HUES48 (cell line): ENCODE measurements at regions not wholly inside any gene's neighbourhood (a gene's known extent, or its start where the extent isn't known, plus 50 kb on each side); places are given as distances from the start of the nearest gene placed in this dataset.
A peak's percentile ranks its signal among the peaks of the same experiment; 100 is the strongest.
"Not testable (repeated sequence)": the region's sequence is repeated elsewhere in the genome, so short reads cannot be mapped to it uniquely, and the experiment has no call there.

Source experiments
- H3K27ac ChIP-seq: one replicate; pipeline ENCODE4 v1.7.0; 2013; ENCODE audit warnings: low read depth, low read length, inconsistent platforms
- H3K27me3 ChIP-seq: 2 replicates; pipeline ENCODE4 v1.6.1; 2013; ENCODE audit warnings: mild to moderate bottlenecking, low read length; ENCODE audit not compliant: control insufficient read depth, insufficient read depth
- H3K36me3 ChIP-seq: 2 replicates; pipeline ENCODE4 v1.6.1; 2013; ENCODE audit warnings: low read length; ENCODE audit not compliant: control insufficient read depth, insufficient read depth
- H3K4me1 ChIP-seq: 2 replicates; pipeline ENCODE4 v1.6.1; 2013; ENCODE audit warnings: mild to moderate bottlenecking, low read length; ENCODE audit not compliant: control insufficient read depth, insufficient read depth
- H3K4me3 ChIP-seq: 2 replicates; pipeline ENCODE4 v1.5.1; 2013; ENCODE audit warnings: mild to moderate bottlenecking, low read depth, low read length
- H3K9ac ChIP-seq: 2 replicates; pipeline ENCODE4 v1.6.1; 2013; ENCODE audit warnings: mild to moderate bottlenecking, low read depth, low read length, moderate library complexity
- H3K9me3 ChIP-seq: 2 replicates; pipeline ENCODE4 v1.6.1; 2013; ENCODE audit warnings: low read length; ENCODE audit not compliant: control insufficient read depth, insufficient read depth

DNA sequence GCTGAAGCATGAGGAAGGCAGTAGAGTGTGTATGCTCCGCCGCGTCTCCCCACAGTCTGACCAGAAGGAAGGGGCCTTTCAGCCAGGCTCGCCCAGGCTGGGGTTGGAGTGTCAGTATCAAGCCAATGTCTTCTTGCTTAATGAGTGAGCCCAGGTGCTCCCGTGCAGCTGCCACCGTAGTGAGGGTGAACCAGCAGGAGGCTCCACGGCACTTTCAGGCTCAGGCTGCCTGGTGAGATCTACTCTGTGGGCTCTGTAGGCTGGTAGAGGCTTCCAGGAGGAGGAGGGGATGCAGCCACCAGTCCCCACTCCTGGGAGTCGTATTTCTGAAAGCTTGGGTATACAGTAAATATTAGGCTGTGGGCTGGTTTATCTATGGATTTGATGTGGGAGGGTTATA lies 98.1 kb upstream of the ADCY2 start:
- H3K9me3 ChIP-seq, H3K4me1 ChIP-seq, H3K9ac ChIP-seq, H3K4me3 ChIP-seq, H3K36me3 ChIP-seq, H3K27ac ChIP-seq, H3K27me3 ChIP-seq: not testable (repeated sequence)

DNA sequence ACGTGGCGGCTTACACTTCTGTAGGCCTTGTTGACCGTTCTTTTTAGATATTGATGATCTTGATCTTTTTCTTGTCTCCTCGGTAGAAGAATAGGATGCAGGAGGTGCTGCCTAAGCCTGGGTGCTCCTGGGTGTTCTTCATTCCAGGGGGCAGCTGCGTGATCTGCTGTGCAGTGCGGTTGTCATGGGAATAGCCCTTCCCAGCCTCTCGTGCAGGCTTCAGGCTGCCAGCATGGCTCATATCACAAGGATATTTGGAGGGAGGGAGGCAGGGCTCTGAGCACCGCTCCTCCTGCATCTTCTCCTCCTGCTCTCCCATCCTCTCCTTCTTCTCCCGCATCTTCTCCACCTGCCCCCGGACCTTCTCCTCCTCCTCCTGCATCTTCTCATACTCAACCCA lies 96.2 kb upstream of the ADCY2 start:
- not testable (repeated sequence) for H3K36me3 ChIP-seq, H3K4me3 ChIP-seq, H3K27ac ChIP-seq, H3K9me3 ChIP-seq, H3K9ac ChIP-seq, H3K27me3 ChIP-seq, H3K4me1 ChIP-seq

- not testable (repeated sequence) for H3K27ac ChIP-seq, H3K9me3 ChIP-seq, H3K36me3 ChIP-seq, H3K4me3 ChIP-seq, H3K9ac ChIP-seq, H3K27me3 ChIP-seq
- H3K4me1 ChIP-seq: peaks cover 12% of the 10 kb centered on the region
Observed at GRCh38 chr5:7305000-7305674, 90.8 kb upstream of the ADCY2 start.

- not testable (repeated sequence) for H3K27ac ChIP-seq, H3K36me3 ChIP-seq, H3K9me3 ChIP-seq, H3K4me3 ChIP-seq, H3K27me3 ChIP-seq, H3K9ac ChIP-seq
- H3K4me1 ChIP-seq: peaks cover 12% of the 10 kb centered on the region
Observed at GRCh38 chr5:7306556-7306955, 89.4 kb upstream of the ADCY2 start.

- H3K4me1 ChIP-seq: peaks cover 12% of the 10 kb centered on the region
- not testable (repeated sequence) for H3K9me3 ChIP-seq, H3K4me3 ChIP-seq, H3K9ac ChIP-seq, H3K36me3 ChIP-seq, H3K27me3 ChIP-seq, H3K27ac ChIP-seq
Observed at GRCh38 chr5:7307709-7308108, 88.2 kb upstream of the ADCY2 start.

GRCh38 chr5:7309715-7310114 lies 86.2 kb upstream of the ADCY2 start:
- not testable (repeated sequence) for H3K9me3 ChIP-seq, H3K27me3 ChIP-seq, H3K36me3 ChIP-seq, H3K9ac ChIP-seq
- H3K4me3 ChIP-seq: peak overlapping the region; percentile 13; the same call in 1 of the 2 replicates
- H3K4me1 ChIP-seq: peaks cover 12% of the 10 kb centered on the region
- H3K27ac ChIP-seq: peak overlapping the region; percentile 32

GRCh38 chr5:7310656-7311055 lies 85.3 kb upstream of the ADCY2 start:
- not testable (repeated sequence) for H3K9ac ChIP-seq, H3K27me3 ChIP-seq, H3K27ac ChIP-seq, H3K4me3 ChIP-seq, H3K9me3 ChIP-seq, H3K36me3 ChIP-seq
- peaks cover 19% of the 10 kb centered on the region for H3K4me1 ChIP-seq

- Histone ChIP-seq H3K36me3 (no peaks in the 10 kb centered on the region), H3K9me3 (no peaks in the 10 kb centered on the region), H3K9ac (no peak overlapping the region), H3K27ac (no peak overlapping the region), H3K4me3 (no peak overlapping the region), H3K27me3 (no peaks in the 10 kb centered on the region), H3K4me1 (peaks cover 13% of the 10 kb centered on the region)
Observed at GRCh38 chr5:7315118-7315517, 80.8 kb upstream of the ADCY2 start.

- Histone ChIP-seq H3K27ac (no peak overlapping the region), H3K4me3 (no peak overlapping the region), H3K9ac (no peak overlapping the region), H3K27me3 (no peaks in the 10 kb centered on the region), H3K36me3 (no peaks in the 10 kb centered on the region), H3K9me3 (no peaks in the 10 kb centered on the region), H3K4me1 (peaks cover 20% of the 10 kb centered on the region)
Observed at GRCh38 chr5:7317751-7318150, 78.2 kb upstream of the ADCY2 start.

GRCh38 chr5:7320701-7321301 lies 75.1 kb upstream of the ADCY2 start:
- H3K9ac ChIP-seq: no peak overlapping the region
- H3K27ac ChIP-seq: no peak overlapping the region
- H3K4me3 ChIP-seq: no peak overlapping the region

GRCh38 chr5:7321724-7322123 lies 74.2 kb upstream of the ADCY2 start:
- no peaks in the 10 kb centered on the region for H3K27me3 ChIP-seq
- no peaks in the 10 kb centered on the region for H3K9me3 ChIP-seq
- H3K36me3 ChIP-seq: no peaks in the 10 kb centered on the region
- no peak overlapping the region for H3K9ac ChIP-seq
- H3K27ac ChIP-seq: no peak overlapping the region
- peaks cover 7% of the 10 kb centered on the region; the same call in 1 of the 2 replicates for H3K4me1 ChIP-seq
- H3K4me3 ChIP-seq: no peak overlapping the region

More at GRCh38 chr5:7320701-7321301, 75.1 kb upstream of the ADCY2 start:
- H3K4me1 ChIP-seq: peaks cover 13% of the 10 kb centered on the region; the same call in 1 of the 2 replicates
- H3K36me3 ChIP-seq: no peaks in the 10 kb centered on the region
- H3K27me3 ChIP-seq: no peaks in the 10 kb centered on the region
- no peaks in the 10 kb centered on the region for H3K9me3 ChIP-seq
